Esophagus squamous epithelium (tissue), 5 donors: ENCODE measurements at regions not wholly inside any gene's neighbourhood (a gene's known extent, or its start where the extent isn't known, plus 50 kb on each side); places are given as distances from the start of the nearest gene placed in this dataset.

Experiments used
- DNase-seq: peaks from one replicate; lab custom pipeline; 2025; lab: John Stamatoyannopoulos, UW
- H3K27ac ChIP-seq, 4 donors: fragments of 200-600 bp; sonication (generic); one replicate each; pipeline ENCODE4 v1.5.1; 2016 to 2019; ENCODE audit warnings: mild to moderate bottlenecking in 1 of 4
- H3K27me3 ChIP-seq, 4 donors: fragments of 200-600 bp; sonication (generic); 1 replicate in 3 of 4; 2 replicates in 1 of 4; pipeline versions ENCODE4 v1.5.1 to v1.6.0; 2017 to 2021; ENCODE audit warnings: antibody characterized with exemption in 1 of 4
- H3K36me3 ChIP-seq, 3 donors: fragments of 200-600 bp; sonication (generic); one replicate each; pipeline ENCODE4 v1.5.1; 2016 to 2019
- H3K4me1 ChIP-seq, 3 donors: fragments of 200-600 bp; sonication (generic); one replicate each; pipeline ENCODE4 v1.5.1; 2017 to 2019
- H3K4me3 ChIP-seq, 4 donors: fragments of 200-600 bp; sonication (generic); 1 replicate in 3 of 4; 2 replicates in 1 of 4; pipeline ENCODE4 v1.5.1; 2016 to 2019; ENCODE audit warnings: mild to moderate bottlenecking in 2 of 4, moderate library complexity in 1 of 4
- H3K9me3 ChIP-seq, 3 donors: fragments of 200-600 bp; sonication (generic); one replicate each; pipeline ENCODE4 v1.5.1; 2016 to 2019
- POLR2A ChIP-seq, 4 donors: fragments of 450-650 bp; IDR thresholded peaks; one replicate each; pipeline ENCODE4 v1.6.1; 2017; ENCODE audit warnings: antibody characterized with exemption in 4 of 4, mild to moderate bottlenecking in 4 of 4, moderate library complexity in 3 of 4
- WGBS, 2 donors: methylation state at CpG; one replicate each; pipeline ENCODE4 v1.1.5; 2018; 5-methylcytosine and 5-hydroxymethylcytosine counted together
- intact Hi-C: fragments of 100-400 bp; cut with DNase I; formaldehyde crosslinking; loops from one replicate; pipeline ENCODE4 v1.15.0; 2022
- TF ChIP-seq, protein P1 (sequence below), 6 experiments: fragments of 450-650 bp in 4 of 6; fragments of 200-600 bp in 2 of 6; sonication (generic) in 2 of 6; IDR thresholded peaks; one replicate each; pipeline ENCODE4 v1.5.1; 2016 to 2019; ENCODE audit warnings: antibody characterized with exemption in 6 of 6, mild to moderate bottlenecking in 4 of 6, moderate library complexity in 4 of 6
- donor health status: DM: yes; HTN: yes; CAD: no.

- Histone ChIP-seq H3K27ac (no peak overlapping the region), H3K9me3 (peaks cover 0 to 15% (median 0%) of the 10 kb centered on the region in 3 donors), H3K4me1 (no peaks in the 10 kb centered on the region), H3K36me3 (no peaks in the 10 kb centered on the region), H3K4me3 (no peak overlapping the region), H3K27me3 (no peaks in the 10 kb centered on the region)
- intact Hi-C loops, result no loop called here
- WGBS, 2 donors, result 55 to 78% methylated on average over 5 to 6 of the region's 13 CpGs
- DNase-seq, result no peak
- TF ChIP-seq, protein P1, sequence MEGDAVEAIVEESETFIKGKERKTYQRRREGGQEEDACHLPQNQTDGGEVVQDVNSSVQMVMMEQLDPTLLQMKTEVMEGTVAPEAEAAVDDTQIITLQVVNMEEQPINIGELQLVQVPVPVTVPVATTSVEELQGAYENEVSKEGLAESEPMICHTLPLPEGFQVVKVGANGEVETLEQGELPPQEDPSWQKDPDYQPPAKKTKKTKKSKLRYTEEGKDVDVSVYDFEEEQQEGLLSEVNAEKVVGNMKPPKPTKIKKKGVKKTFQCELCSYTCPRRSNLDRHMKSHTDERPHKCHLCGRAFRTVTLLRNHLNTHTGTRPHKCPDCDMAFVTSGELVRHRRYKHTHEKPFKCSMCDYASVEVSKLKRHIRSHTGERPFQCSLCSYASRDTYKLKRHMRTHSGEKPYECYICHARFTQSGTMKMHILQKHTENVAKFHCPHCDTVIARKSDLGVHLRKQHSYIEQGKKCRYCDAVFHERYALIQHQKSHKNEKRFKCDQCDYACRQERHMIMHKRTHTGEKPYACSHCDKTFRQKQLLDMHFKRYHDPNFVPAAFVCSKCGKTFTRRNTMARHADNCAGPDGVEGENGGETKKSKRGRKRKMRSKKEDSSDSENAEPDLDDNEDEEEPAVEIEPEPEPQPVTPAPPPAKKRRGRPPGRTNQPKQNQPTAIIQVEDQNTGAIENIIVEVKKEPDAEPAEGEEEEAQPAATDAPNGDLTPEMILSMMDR (IDR thresholded peaks at IDR 0.05), result no peak
- TF ChIP-seq POLR2A (IDR thresholded peaks at IDR 0.05), result no peak
Measured at GRCh38 chr11:90774727-90775566, 552.1 kb upstream of the CHORDC1 start.

DNA sequence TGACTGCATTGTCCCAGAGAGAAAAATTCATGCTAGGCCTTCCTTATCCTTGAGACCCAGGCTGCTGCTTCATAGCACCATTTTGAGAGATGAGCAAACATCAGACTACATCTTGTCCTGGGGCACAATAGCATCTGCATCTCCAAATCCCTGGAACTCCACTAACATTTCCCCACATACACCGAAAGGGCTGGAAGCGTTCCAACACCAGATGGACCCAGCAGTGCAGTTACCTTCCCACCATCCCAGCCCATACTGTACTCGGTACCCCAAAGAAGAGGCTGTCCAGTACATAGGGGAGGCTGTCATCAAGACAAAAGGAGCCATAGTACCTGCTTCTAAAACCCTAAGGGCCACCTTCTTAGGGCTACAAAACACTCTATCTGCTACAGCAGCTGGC is 547.2 kb upstream of the CHORDC1 start:
- Histone ChIP-seq H3K9me3 (peaks cover 0 to 11% (median 0%) of the 10 kb centered on the region in 3 donors), H3K4me1 (no peaks in the 10 kb centered on the region), H3K27me3 (no peaks in the 10 kb centered on the region), H3K4me3 (no peak overlapping the region), H3K27ac (no peak overlapping the region), H3K36me3 (no peaks in the 10 kb centered on the region)
- DNase-seq, result no peak
- WGBS, 2 donors, result 70% methylated on average over 3 of the region's 3 CpGs; no CpG with 5 or more reads in 1 of the 2 donors
- intact Hi-C loops, result no loop called here
- TF ChIP-seq POLR2A (IDR thresholded peaks at IDR 0.05), result no peak
- TF ChIP-seq, protein P1 (IDR thresholded peaks at IDR 0.05), result no peak

DNA sequence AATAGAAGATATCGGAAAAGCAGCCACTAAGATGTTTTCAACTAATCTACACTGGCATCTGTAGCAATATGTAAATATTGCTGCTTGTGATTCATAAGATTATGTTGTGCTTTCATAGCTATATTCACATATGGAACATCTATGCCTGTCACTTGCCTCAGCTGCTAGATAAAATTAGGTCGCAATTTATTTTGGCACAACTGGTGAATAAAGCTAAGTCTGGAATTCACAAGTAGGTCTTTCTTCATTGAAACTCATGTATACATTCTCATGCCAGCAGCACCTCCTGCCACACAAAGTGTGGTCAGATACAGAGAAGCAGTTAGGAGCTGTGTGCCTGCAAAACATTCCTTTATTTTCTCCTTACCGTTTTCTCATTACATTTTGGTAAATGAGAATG is 543.3 kb upstream of the CHORDC1 start:
- Histone ChIP-seq H3K36me3 (no peaks in the 10 kb centered on the region), H3K27ac (no peak overlapping the region), H3K27me3 (no peaks in the 10 kb centered on the region), H3K4me1 (no peaks in the 10 kb centered on the region), H3K4me3 (no peak overlapping the region), H3K9me3 (no peaks in the 10 kb centered on the region)
- WGBS, 2 donors, result 67 to 79% methylated on average over 3 of the region's 3 CpGs
- TF ChIP-seq POLR2A (IDR thresholded peaks at IDR 0.05), result no peak
- TF ChIP-seq, protein P1 (IDR thresholded peaks at IDR 0.05), result no peak
- intact Hi-C loops, result no loop called here
- DNase-seq, result no peak

DNA sequence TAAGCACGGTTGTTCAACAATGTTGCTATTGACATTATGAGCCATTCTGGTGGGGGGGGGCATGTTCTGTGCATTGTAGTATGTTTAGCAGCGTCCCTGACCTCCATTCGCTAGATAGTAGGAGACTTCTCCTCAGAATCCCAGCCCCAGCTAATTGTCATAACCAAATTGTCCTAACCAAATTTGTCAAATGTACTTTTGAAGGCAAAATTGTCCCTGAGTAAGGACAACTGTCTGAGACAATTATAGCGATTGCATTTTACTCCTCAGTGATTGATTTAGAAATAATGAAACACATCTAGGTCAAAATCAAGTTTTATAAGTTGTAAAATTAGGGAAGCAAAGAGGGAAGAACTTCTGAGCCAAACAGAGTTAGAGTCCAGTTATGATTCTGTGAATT is 541.8 kb upstream of the CHORDC1 start:
- H3K4me1 ChIP-seq, result no peaks in the 10 kb centered on the region
- no peak overlapping the region for H3K4me3 ChIP-seq
- WGBS, 2 donors, result 75 to 78% methylated on average over 4 of the region's 4 CpGs
- no peak for DNase-seq
- H3K36me3 ChIP-seq, result no peaks in the 10 kb centered on the region
- no peak for TF ChIP-seq POLR2A (IDR thresholded peaks at IDR 0.05)
- TF ChIP-seq, protein P1 (IDR thresholded peaks at IDR 0.05), result no peak
- H3K27me3 ChIP-seq, result no peaks in the 10 kb centered on the region
- H3K9me3 ChIP-seq, result no peaks in the 10 kb centered on the region
- intact Hi-C loops, result no loop called here
- no peak overlapping the region for H3K27ac ChIP-seq

DNA sequence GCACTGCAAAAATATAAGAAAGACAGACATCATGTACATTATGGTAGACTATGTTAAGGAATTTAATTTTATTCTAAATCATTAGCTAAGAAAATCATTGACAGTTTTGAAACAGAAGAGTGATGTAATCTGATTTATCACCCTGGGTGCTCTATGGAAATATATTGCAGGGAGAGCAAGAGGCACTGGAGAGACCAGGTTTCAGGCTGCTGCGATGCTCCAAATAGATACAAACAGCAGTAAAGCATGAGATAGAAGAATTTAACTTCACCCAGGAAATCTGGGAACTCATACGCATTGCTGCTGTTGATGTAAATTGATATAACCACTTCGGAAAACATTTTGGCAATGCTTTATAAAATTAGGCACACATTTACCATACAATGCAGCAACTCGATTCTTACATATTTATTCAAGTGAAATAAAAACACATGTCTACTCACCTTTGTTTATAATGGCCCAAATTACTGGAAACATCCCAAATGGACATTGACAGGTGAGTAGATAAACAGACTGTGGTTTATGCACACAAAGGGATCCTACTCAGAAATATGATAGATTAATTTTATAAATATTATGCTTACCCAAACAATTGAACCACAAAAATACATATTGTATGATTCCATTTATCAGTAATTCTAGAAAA is 535.1 kb upstream of the CHORDC1 start:
- H3K36me3 ChIP-seq, result no peaks in the 10 kb centered on the region

More for the DNA sequence above, 535.1 kb upstream of the CHORDC1 start:
- H3K9me3 ChIP-seq, result no peaks in the 10 kb centered on the region
- TF ChIP-seq, protein P1 (IDR thresholded peaks at IDR 0.05), result no peak
- H3K27ac ChIP-seq, result no peak overlapping the region
- 44 to 63% methylated on average over 4 of the region's 4 CpGs for WGBS, 2 donors
- H3K27me3 ChIP-seq, result no peaks in the 10 kb centered on the region
- DNase-seq, result no peak
- H3K4me3 ChIP-seq, result no peak overlapping the region
- intact Hi-C loops, result no loop called here
- H3K4me1 ChIP-seq, result no peaks in the 10 kb centered on the region
